ENCODE measurements at regions not wholly inside any gene's neighbourhood (a gene's known extent, or its start where the extent isn't known, plus 50 kb on each side); places are given as distances from the start of the nearest gene placed in this dataset.

GRCh38 chr14:106489112-106489881, 962.9 kb downstream of the TMEM121 start:
- TF ChIP-seq POLR2A (IDR thresholded peaks at IDR 0.05) (no peak), CTCF (IDR thresholded peaks at IDR 0.05) (no peak)
